Fibroblast of the aortic adventitia (primary cell): ENCODE measurements at regions not wholly inside any gene's neighbourhood (a gene's known extent, or its start where the extent isn't known, plus 50 kb on each side); places are given as distances from the start of the nearest gene placed in this dataset.

ENCODE experiments used
- DNase-seq: peaks from one replicate; pipeline ENCODE4 v3.0.0-alpha.2; 2010; ENCODE audit warnings: low read depth
- H3K4me3 ChIP-seq: 2 replicates; pipeline ENCODE4 v1.5.1; 2011; ENCODE audit warnings: low read depth, mild to moderate bottlenecking, control low read depth, low read length, moderate library complexity
- TF ChIP-seq, protein P1 (sequence below): IDR thresholded peaks from 2 replicates; pipeline ENCODE4 v1.5.1; 2011; ENCODE audit warnings: mild to moderate bottlenecking, low read length, control low read depth, inconsistent platforms; ENCODE audit not compliant: insufficient read depth

GRCh38 chr20:40050596-40050995 is 638.4 kb downstream of the MAFB start:
- no peak overlapping the region for H3K4me3 ChIP-seq
- no peak for DNase-seq
- TF ChIP-seq, protein P1, sequence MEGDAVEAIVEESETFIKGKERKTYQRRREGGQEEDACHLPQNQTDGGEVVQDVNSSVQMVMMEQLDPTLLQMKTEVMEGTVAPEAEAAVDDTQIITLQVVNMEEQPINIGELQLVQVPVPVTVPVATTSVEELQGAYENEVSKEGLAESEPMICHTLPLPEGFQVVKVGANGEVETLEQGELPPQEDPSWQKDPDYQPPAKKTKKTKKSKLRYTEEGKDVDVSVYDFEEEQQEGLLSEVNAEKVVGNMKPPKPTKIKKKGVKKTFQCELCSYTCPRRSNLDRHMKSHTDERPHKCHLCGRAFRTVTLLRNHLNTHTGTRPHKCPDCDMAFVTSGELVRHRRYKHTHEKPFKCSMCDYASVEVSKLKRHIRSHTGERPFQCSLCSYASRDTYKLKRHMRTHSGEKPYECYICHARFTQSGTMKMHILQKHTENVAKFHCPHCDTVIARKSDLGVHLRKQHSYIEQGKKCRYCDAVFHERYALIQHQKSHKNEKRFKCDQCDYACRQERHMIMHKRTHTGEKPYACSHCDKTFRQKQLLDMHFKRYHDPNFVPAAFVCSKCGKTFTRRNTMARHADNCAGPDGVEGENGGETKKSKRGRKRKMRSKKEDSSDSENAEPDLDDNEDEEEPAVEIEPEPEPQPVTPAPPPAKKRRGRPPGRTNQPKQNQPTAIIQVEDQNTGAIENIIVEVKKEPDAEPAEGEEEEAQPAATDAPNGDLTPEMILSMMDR = no peak

- TF ChIP-seq, protein P1 = no peak
- DNase-seq = no peak
- no peak overlapping the region for H3K4me3 ChIP-seq
Measured at GRCh38 chr20:40049854-40050253, 639.2 kb downstream of the MAFB start.

GRCh38 chr20:40046703-40047102 is 642.3 kb downstream of the MAFB start:
- DNase-seq = no peak
- TF ChIP-seq, protein P1 = no peak
- H3K4me3 ChIP-seq = no peak overlapping the region

DNA sequence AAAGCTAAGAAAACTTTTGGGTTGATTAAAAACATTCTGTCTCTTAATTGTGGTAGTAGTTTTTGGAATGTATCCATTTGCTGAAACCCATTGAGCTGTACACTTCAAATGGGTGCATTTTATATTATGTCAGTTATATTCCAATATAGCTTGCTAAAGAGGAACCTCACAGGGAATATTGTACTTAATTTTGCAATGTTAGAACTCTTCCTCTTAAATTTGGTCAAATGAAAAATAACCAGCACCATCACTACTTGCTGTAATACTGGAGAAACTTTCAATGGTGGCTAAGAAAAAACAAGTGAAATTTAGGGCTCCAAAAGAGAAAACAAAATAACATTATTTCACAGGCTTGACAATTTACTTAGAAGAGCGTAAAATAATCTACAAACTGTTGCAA is 651.5 kb downstream of the MAFB start:
- TF ChIP-seq, protein P1 = no peak
- no peak overlapping the region for H3K4me3 ChIP-seq
- no peak for DNase-seq

DNA sequence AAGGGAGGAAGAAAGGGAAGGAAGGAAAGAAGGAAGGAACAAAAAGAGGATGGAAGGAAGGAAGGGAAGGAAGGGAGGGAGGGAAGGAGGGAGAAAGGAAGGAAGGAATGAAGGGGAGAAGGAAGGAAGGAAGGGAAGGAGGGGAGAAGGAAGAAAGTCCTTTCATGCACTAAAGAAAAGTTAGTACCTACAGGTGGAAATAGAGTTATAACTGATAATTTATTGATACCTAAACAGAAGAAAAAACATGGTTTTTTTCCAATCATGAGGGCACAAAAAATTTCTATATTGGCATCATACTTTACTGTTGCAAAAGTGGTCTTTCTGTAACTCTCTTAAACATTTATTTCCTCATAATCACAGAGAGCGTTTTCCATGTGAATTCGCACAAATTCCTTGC is 659.4 kb downstream of the MAFB start:
- DNase-seq = no peak
- no peak overlapping the region for H3K4me3 ChIP-seq
- TF ChIP-seq, protein P1 = no peak

GRCh38 chr20:40019510-40019909 is 669.5 kb downstream of the MAFB start:
- H3K4me3 ChIP-seq = no peak overlapping the region
- TF ChIP-seq, protein P1 = no peak
- DNase-seq = no peak

DNA sequence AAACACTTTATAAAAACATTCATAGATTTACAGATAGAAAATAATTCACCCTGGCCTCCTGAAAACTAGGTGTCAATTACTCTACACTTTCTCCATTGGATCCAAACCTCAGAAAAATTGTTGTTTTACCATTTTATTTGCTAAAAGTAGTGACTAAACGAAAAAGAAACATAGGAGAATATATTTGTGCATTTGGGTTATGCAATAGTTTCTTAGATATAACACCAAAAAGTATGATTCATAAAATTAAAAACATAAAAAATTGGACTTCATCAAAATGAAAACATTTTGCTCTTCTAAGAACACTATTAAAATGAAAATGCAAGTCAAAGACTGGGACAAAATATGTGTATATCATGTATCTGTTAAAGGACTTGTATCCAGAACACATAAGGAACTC is 671.3 kb downstream of the MAFB start:
- TF ChIP-seq, protein P1 = no peak
- H3K4me3 ChIP-seq = no peak overlapping the region
- no peak for DNase-seq
